ENCODE measurements at regions not wholly inside any gene's neighbourhood (a gene's known extent, or its start where the extent isn't known, plus 50 kb on each side); places are given as distances from the start of the nearest gene placed in this dataset.

DNA sequence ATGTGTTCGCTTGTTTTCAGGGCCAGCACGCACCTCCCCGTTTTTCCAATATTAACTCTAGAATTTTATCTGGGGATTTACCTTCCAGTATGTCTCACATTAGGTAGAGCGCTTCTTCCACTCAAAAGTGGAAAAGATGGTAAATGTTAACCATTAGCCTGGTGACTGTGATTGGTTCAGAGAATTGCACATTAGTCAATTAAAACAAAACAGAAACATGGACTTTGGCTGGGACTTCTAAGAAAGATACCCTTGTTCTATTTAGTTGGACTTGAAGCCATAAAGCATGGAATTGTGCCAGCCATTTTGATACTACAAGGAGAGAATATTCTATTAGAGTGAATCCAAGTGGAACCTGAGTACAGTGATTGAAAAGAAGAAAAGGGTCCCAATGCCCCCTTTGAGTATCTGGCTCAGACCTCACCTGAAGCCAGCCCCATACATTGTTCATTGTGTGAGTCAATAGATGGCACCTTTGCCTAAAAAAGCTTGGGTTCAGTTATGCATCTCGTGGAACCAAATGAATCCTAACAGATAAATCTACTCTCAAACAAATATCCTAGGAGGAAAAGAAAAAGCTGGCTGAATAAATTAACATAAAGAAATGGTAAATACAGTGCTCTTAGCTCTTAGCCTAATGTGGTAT lies 354.3 kb downstream of the IRS1 start:
- TF ChIP-seq, protein P1, sequence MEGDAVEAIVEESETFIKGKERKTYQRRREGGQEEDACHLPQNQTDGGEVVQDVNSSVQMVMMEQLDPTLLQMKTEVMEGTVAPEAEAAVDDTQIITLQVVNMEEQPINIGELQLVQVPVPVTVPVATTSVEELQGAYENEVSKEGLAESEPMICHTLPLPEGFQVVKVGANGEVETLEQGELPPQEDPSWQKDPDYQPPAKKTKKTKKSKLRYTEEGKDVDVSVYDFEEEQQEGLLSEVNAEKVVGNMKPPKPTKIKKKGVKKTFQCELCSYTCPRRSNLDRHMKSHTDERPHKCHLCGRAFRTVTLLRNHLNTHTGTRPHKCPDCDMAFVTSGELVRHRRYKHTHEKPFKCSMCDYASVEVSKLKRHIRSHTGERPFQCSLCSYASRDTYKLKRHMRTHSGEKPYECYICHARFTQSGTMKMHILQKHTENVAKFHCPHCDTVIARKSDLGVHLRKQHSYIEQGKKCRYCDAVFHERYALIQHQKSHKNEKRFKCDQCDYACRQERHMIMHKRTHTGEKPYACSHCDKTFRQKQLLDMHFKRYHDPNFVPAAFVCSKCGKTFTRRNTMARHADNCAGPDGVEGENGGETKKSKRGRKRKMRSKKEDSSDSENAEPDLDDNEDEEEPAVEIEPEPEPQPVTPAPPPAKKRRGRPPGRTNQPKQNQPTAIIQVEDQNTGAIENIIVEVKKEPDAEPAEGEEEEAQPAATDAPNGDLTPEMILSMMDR (IDR thresholded peaks at IDR 0.05; ENCODE audit: borderline replicate concordance, extremely low read depth, low read length, poor library complexity, severe bottlenecking), result no peak
- no peak for TF ChIP-seq EZH2 (IDR thresholded peaks at IDR 0.05; ENCODE audit: borderline replicate concordance, low read depth, low read length, severe bottlenecking)
